Tibial nerve (tissue), 4 donors: ENCODE measurements at regions not wholly inside any gene's neighbourhood (a gene's known extent, or its start where the extent isn't known, plus 50 kb on each side); places are given as distances from the start of the nearest gene placed in this dataset.
A peak's percentile ranks its signal among the peaks of the same experiment; 100 is the strongest.

Experiments
- DNase-seq, 2 donors: peaks; one replicate each; pipeline ENCODE4 v3.0.0-alpha.2; 2019; ENCODE audit warnings: low spot score in 2 of 2
- H3K27ac ChIP-seq, 4 donors: fragments of 200-600 bp; sonication (generic) in 3 of 4; one replicate each; pipeline ENCODE4 v1.5.1; 2017 to 2019; ENCODE audit warnings: mild to moderate bottlenecking in 1 of 4
- H3K27me3 ChIP-seq, 2 donors: fragments of 200-600 bp; sonication (generic) in 1 of 2; one replicate each; pipeline versions ENCODE4 v1.5.1 to v1.6.0; 2017 to 2019
- H3K36me3 ChIP-seq, 3 donors: fragments of 200-600 bp; sonication (generic); one replicate each; pipeline ENCODE4 v1.5.1; 2018 to 2019
- H3K4me1 ChIP-seq, 4 donors: fragments of 200-600 bp; sonication (generic) in 3 of 4; one replicate each; pipeline ENCODE4 v1.5.1; 2017 to 2019
- H3K4me3 ChIP-seq, 4 donors: fragments of 200-600 bp; sonication (generic) in 3 of 4; one replicate each; pipeline ENCODE4 v1.5.1; 2017 to 2019; ENCODE audit warnings: mild to moderate bottlenecking in 1 of 4, moderate library complexity in 1 of 4
- H3K9me3 ChIP-seq, 4 donors: fragments of 200-600 bp; sonication (generic) in 3 of 4; one replicate each; pipeline ENCODE4 v1.5.1; 2017 to 2019
- EP300 ChIP-seq, 2 donors: sonication (generic); formaldehyde crosslinking; IDR thresholded peaks; one replicate each; pipeline ENCODE4 v1.6.1; 2017; ENCODE audit warnings: antibody characterized with exemption in 2 of 2, mild to moderate bottlenecking in 1 of 2
- POLR2A ChIP-seq, 2 donors: fragments of 450-650 bp; IDR thresholded peaks; one replicate each; pipeline ENCODE4 v1.6.1; 2017; ENCODE audit warnings: antibody characterized with exemption in 2 of 2, mild to moderate bottlenecking in 2 of 2, moderate library complexity in 2 of 2
- WGBS, 2 donors: methylation state at CpG; one replicate each; pipeline ENCODE4 v1.1.5; 2018; 5-methylcytosine and 5-hydroxymethylcytosine counted together
- TF ChIP-seq, protein P1 (sequence below), 5 experiments: fragments of 200-600 bp in 3 of 5; fragments of 450-650 bp in 2 of 5; sonication (generic) in 3 of 5; IDR thresholded peaks; one replicate each; pipeline ENCODE4 v1.5.1; 2016 to 2019; ENCODE audit warnings: antibody characterized with exemption in 5 of 5, mild to moderate bottlenecking in 3 of 5, moderate library complexity in 2 of 5

GRCh38 chr11:8779732-8780131 lies 97.1 kb downstream of the RPL27A start:
- Histone ChIP-seq H3K27ac (peak overlapping the region in 1 of 4 donors; percentile 81), H3K9me3 (no peaks in the 10 kb centered on the region), H3K4me3 (no peak overlapping the region), H3K36me3 (peaks cover 0 to 4% (median 0%) of the 10 kb centered on the region in 3 donors), H3K27me3 (no peaks in the 10 kb centered on the region), H3K4me1 (peaks cover 0 to 52% (median 15%) of the 10 kb centered on the region in 4 donors)
- DNase-seq: no peak
- TF ChIP-seq, protein P1, sequence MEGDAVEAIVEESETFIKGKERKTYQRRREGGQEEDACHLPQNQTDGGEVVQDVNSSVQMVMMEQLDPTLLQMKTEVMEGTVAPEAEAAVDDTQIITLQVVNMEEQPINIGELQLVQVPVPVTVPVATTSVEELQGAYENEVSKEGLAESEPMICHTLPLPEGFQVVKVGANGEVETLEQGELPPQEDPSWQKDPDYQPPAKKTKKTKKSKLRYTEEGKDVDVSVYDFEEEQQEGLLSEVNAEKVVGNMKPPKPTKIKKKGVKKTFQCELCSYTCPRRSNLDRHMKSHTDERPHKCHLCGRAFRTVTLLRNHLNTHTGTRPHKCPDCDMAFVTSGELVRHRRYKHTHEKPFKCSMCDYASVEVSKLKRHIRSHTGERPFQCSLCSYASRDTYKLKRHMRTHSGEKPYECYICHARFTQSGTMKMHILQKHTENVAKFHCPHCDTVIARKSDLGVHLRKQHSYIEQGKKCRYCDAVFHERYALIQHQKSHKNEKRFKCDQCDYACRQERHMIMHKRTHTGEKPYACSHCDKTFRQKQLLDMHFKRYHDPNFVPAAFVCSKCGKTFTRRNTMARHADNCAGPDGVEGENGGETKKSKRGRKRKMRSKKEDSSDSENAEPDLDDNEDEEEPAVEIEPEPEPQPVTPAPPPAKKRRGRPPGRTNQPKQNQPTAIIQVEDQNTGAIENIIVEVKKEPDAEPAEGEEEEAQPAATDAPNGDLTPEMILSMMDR (IDR thresholded peaks at IDR 0.05): no peak
- no peak for TF ChIP-seq EP300 (IDR thresholded peaks at IDR 0.05)
- TF ChIP-seq POLR2A (IDR thresholded peaks at IDR 0.05): no peak
- 88 to 93% methylated on average over 10 of the region's 10 CpGs for WGBS, 2 donors

GRCh38 chr11:8784954-8785353 lies 102.4 kb downstream of the RPL27A start:
- peaks cover 0 to 39% (median 2%) of the 10 kb centered on the region in 4 donors for H3K4me1 ChIP-seq
- no peak for TF ChIP-seq POLR2A (IDR thresholded peaks at IDR 0.05)
- TF ChIP-seq, protein P1 (IDR thresholded peaks at IDR 0.05): no peak
- no peak for TF ChIP-seq EP300 (IDR thresholded peaks at IDR 0.05)

GRCh38 chr11:8785457-8785856 lies 102.9 kb downstream of the RPL27A start:
- Histone ChIP-seq H3K27me3 (no peaks in the 10 kb centered on the region), H3K36me3 (no peaks in the 10 kb centered on the region), H3K4me1 (peaks cover 0 to 34% (median 2%) of the 10 kb centered on the region in 4 donors), H3K4me3 (no peak overlapping the region), H3K9me3 (no peaks in the 10 kb centered on the region), H3K27ac (no peak overlapping the region)
- WGBS, 2 donors: 92 to 93% methylated on average over 3 of the region's 3 CpGs
- TF ChIP-seq POLR2A (IDR thresholded peaks at IDR 0.05): no peak
- TF ChIP-seq, protein P1 (IDR thresholded peaks at IDR 0.05): no peak
- TF ChIP-seq EP300 (IDR thresholded peaks at IDR 0.05): no peak
- DNase-seq: no peak

More at GRCh38 chr11:8784954-8785353, 102.4 kb downstream of the RPL27A start:
- no peak overlapping the region for H3K27ac ChIP-seq
- no peaks in the 10 kb centered on the region for H3K36me3 ChIP-seq
- no peaks in the 10 kb centered on the region for H3K9me3 ChIP-seq
- H3K27me3 ChIP-seq: no peaks in the 10 kb centered on the region
- no peak for DNase-seq
- 63 to 64% methylated on average over 6 of the region's 6 CpGs for WGBS, 2 donors
- H3K4me3 ChIP-seq: no peak overlapping the region

GRCh38 chr11:8785998-8786397 lies 103.4 kb downstream of the RPL27A start:
- H3K27ac ChIP-seq: no peak overlapping the region
- whole genome bisulfite sequencing, 2 donors: 82 to 87% methylated on average over 2 of the region's 2 CpGs
- H3K36me3 ChIP-seq: no peaks in the 10 kb centered on the region
- no peak overlapping the region for H3K4me3 ChIP-seq
- peaks cover 0 to 29% (median under 1%) of the 10 kb centered on the region in 4 donors for H3K4me1 ChIP-seq
- H3K27me3 ChIP-seq: no peaks in the 10 kb centered on the region
- H3K9me3 ChIP-seq: no peaks in the 10 kb centered on the region
- DNase-seq: no peak
- TF ChIP-seq, protein P1 (IDR thresholded peaks at IDR 0.05): no peak
- TF ChIP-seq EP300 (IDR thresholded peaks at IDR 0.05): no peak
- TF ChIP-seq POLR2A (IDR thresholded peaks at IDR 0.05): no peak

DNA sequence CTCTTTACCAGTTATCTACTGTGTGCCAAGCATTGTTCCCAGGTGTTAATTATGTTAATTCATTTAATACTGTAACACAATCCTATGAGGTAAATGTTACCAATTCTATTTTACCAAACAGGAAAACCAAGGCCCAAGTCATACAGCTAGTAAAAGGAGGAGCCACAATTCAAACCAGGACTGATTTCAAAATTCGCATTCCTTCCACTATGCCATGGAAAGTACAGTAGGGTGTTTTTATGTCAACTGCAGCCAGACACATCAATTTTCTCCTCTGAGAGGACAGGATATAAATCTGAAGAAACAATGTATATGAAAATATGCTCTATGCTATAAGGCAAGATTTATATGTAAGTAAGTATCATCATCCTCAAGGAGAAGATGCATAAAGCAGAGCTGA lies 104.3 kb downstream of the RPL27A start:
- H3K4me3 ChIP-seq: no peak overlapping the region
- no peak overlapping the region for H3K27ac ChIP-seq
- H3K27me3 ChIP-seq: no peaks in the 10 kb centered on the region
- no peak for DNase-seq
- no peaks in the 10 kb centered on the region for H3K9me3 ChIP-seq
- 53 to 86% methylated on average over 1 of the region's 1 CpG for whole genome bisulfite sequencing, 2 donors
- TF ChIP-seq POLR2A (IDR thresholded peaks at IDR 0.05): no peak
- TF ChIP-seq EP300 (IDR thresholded peaks at IDR 0.05): no peak
- TF ChIP-seq, protein P1 (IDR thresholded peaks at IDR 0.05): no peak
- H3K36me3 ChIP-seq: no peaks in the 10 kb centered on the region
- peaks cover 0 to 28% (median 0%) of the 10 kb centered on the region in 4 donors for H3K4me1 ChIP-seq
